ENCODE measurements at regions not wholly inside any gene's neighbourhood (a gene's known extent, or its start where the extent isn't known, plus 50 kb on each side); places are given as distances from the start of the nearest gene placed in this dataset.
A peak's percentile ranks its signal among the peaks of the same experiment; 100 is the strongest.

DNA sequence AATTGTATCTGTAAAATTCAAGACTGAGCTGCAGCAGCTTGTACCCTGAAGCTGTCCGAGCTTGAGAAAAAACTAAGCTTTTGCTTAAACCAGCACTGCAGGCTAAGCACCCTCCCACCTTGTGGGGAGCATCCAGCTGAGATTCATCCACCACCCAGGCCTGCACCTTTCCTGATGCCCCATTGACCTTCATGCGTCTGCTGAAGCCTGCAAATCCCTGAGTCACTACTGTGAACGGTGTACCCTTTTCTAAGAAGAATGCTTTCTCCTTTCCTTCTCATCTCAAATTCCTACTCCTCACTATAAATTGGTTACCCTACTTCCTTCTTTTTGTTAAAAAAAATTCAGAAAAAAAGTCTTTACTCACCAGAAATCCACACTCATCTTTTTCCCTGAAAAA is 90.9 kb upstream of the RGS18 start:
- Histone ChIP-seq H3K23me2 (ENCODE audit: insufficient read length, low read depth, low read length, poor library complexity, severe bottlenecking) (no peaks in the 10 kb centered on the region), H3K4ac (ENCODE audit: low read depth, low read length) (no peak overlapping the region), H2BK20ac (ENCODE audit: low read depth, low read length, poor library complexity, severe bottlenecking) (no peak overlapping the region), H3T11ph (ENCODE audit: low read length) (no peak overlapping the region), H2BK12ac (ENCODE audit: insufficient read length, low read depth, low read length) (no peak overlapping the region), H3K27me3 (ENCODE audit: insufficient read depth, low read length) (no peaks in the 10 kb centered on the region), H2BK15ac (ENCODE audit: low read depth, low read length) (no peak overlapping the region), H3K27ac (ENCODE audit: insufficient read length, low read depth, low read length) (no peak overlapping the region), H2AFZ (ENCODE audit: low read length) (no peak overlapping the region), H3K23ac (ENCODE audit: insufficient read length, low read depth, low read length) (no peak overlapping the region), H2AK5ac (ENCODE audit: insufficient read length, low read length) (no peak overlapping the region), H4K8ac (replicated peaks; ENCODE audit: insufficient read length, low read depth, low read length) (no peak overlapping the region), H3K56ac (ENCODE audit: insufficient read length, low read depth, low read length) (no peak overlapping the region), H4K20me1 (ENCODE audit: control insufficient read depth, insufficient read depth, insufficient read length) (no peaks in the 10 kb centered on the region), H3K9me3 (ENCODE audit: control insufficient read depth, low read depth, low read length) (no peaks in the 10 kb centered on the region), H3K79me2 (ENCODE audit: insufficient read depth, low read length) (no peaks in the 10 kb centered on the region), H3K79me1 (ENCODE audit: insufficient read depth, low read depth, low read length, poor library complexity, severe bottlenecking) (no peaks in the 10 kb centered on the region), H3K14ac (ENCODE audit: insufficient read depth, low read length) (no peak overlapping the region), H2BK5ac (ENCODE audit: insufficient read length, low read length) (no peak overlapping the region), H3K9ac (ENCODE audit: extremely low read depth, insufficient read length, low read length) (no peak overlapping the region), H3K18ac (ENCODE audit: insufficient read length, low read depth, low read length) (no peak overlapping the region), H4K91ac (ENCODE audit: insufficient read length, low read depth, low read length) (no peak overlapping the region), H3K4me1 (ENCODE audit: insufficient read depth, low read length) (no peaks in the 10 kb centered on the region), H2BK120ac (ENCODE audit: low read depth, low read length, poor library complexity, severe bottlenecking) (no peak overlapping the region), H4K5ac (ENCODE audit: insufficient read length, low read depth, low read length) (no peak overlapping the region), H3K4me2 (ENCODE audit: insufficient read depth, insufficient read length, low read length) (no peak overlapping the region)
- no CpG with 5 or more reads among the region's 3 CpGs for WGBS (ENCODE audit: extremely low coverage, insufficient read length, low lambda C conversion rate)
- DNase-seq = peak; percentile 28
- Mint-ChIP-seq H3K27ac (peak overlapping the region in 2 of 3 experiments; percentile 26 to 87; a peak in 4 of 7 replicates), H3K9me3 (no peaks in the 10 kb centered on the region), H3K27me3 (ENCODE audit: low read depth) (no peaks in the 10 kb centered on the region), H3K4me1 (peaks cover 7% of the 10 kb centered on the region in 2 experiments), H3K4me3 (no peak overlapping the region), H3K36me3 (ENCODE audit: insufficient read depth in 1 of 3, low read depth in 3 of 3) (no peaks in the 10 kb centered on the region)
- TF ChIP-seq, protein P1, sequence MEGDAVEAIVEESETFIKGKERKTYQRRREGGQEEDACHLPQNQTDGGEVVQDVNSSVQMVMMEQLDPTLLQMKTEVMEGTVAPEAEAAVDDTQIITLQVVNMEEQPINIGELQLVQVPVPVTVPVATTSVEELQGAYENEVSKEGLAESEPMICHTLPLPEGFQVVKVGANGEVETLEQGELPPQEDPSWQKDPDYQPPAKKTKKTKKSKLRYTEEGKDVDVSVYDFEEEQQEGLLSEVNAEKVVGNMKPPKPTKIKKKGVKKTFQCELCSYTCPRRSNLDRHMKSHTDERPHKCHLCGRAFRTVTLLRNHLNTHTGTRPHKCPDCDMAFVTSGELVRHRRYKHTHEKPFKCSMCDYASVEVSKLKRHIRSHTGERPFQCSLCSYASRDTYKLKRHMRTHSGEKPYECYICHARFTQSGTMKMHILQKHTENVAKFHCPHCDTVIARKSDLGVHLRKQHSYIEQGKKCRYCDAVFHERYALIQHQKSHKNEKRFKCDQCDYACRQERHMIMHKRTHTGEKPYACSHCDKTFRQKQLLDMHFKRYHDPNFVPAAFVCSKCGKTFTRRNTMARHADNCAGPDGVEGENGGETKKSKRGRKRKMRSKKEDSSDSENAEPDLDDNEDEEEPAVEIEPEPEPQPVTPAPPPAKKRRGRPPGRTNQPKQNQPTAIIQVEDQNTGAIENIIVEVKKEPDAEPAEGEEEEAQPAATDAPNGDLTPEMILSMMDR (conservative IDR thresholded peaks at IDR 0.05) = no peak
